Effector memory CD4-positive, alpha-beta T cell (primary cell): ENCODE measurements at regions not wholly inside any gene's neighbourhood (a gene's known extent, or its start where the extent isn't known, plus 50 kb on each side); places are given as distances from the start of the nearest gene placed in this dataset.
"Not testable (repeated sequence)": the region's sequence is repeated elsewhere in the genome, so short reads cannot be mapped to it uniquely, and the experiment has no call there.

Experiments
- DNase-seq, 3 donors: peaks; one replicate each; pipeline ENCODE4 v3.0.0-alpha.2; 2020
- H3K27ac ChIP-seq: 2 replicates; pipeline ENCODE4 v1.7.0; 2013; ENCODE audit warnings: mild to moderate bottlenecking, low read length, moderate library complexity; ENCODE audit not compliant: insufficient read depth, poor library complexity, severe bottlenecking
- H3K27me3 ChIP-seq: replicated peaks from 2 replicates; pipeline ENCODE4 v1.7.0; 2013; ENCODE audit warnings: mild to moderate bottlenecking, low read length; ENCODE audit not compliant: insufficient read depth, control insufficient read depth, poor library complexity, severe bottlenecking
- H3K36me3 ChIP-seq: 2 replicates; pipeline ENCODE4 v1.7.0; 2013; ENCODE audit warnings: mild to moderate bottlenecking, low read length, moderate library complexity; ENCODE audit not compliant: control insufficient read depth, insufficient read depth
- H3K4me1 ChIP-seq: 2 replicates; pipeline ENCODE4 v1.7.0; 2013; ENCODE audit warnings: low read length, mild to moderate bottlenecking; ENCODE audit not compliant: control insufficient read depth, insufficient read depth, poor library complexity, severe bottlenecking
- H3K4me3 ChIP-seq: 2 replicates; pipeline ENCODE4 v1.7.0; 2013; ENCODE audit warnings: low read length, low read depth, mild to moderate bottlenecking; ENCODE audit not compliant: insufficient read depth, poor library complexity, severe bottlenecking
- H3K9me3 ChIP-seq: 2 replicates; pipeline ENCODE4 v1.7.0; 2013; ENCODE audit warnings: mild to moderate bottlenecking, low read length, moderate library complexity; ENCODE audit not compliant: control insufficient read depth

GRCh38 chr1:228842094-228842775, 107.0 kb downstream of the RHOU start:
- H3K27ac ChIP-seq: no peak overlapping the region
- no peaks in the 10 kb centered on the region for H3K36me3 ChIP-seq
- no peaks in the 10 kb centered on the region for H3K27me3 ChIP-seq
- no peak for DNase-seq
- H3K4me3 ChIP-seq: no peak overlapping the region
- no peaks in the 10 kb centered on the region for H3K4me1 ChIP-seq
- H3K9me3 ChIP-seq: no peaks in the 10 kb centered on the region

- Histone ChIP-seq H3K9me3 (no peaks in the 10 kb centered on the region), H3K4me1 (no peaks in the 10 kb centered on the region), H3K27me3 (no peaks in the 10 kb centered on the region), H3K4me3 (no peak overlapping the region), H3K27ac (no peak overlapping the region), H3K36me3 (no peaks in the 10 kb centered on the region)
- DNase-seq: no peak
Observed at GRCh38 chr1:228845101-228845500, 109.8 kb downstream of the RHOU start.

GRCh38 chr1:228846952-228847351, 111.7 kb downstream of the RHOU start:
- no peak for DNase-seq
- Histone ChIP-seq H3K4me3 (no peak overlapping the region), H3K27me3 (no peaks in the 10 kb centered on the region), H3K4me1 (no peaks in the 10 kb centered on the region), H3K27ac (no peak overlapping the region), H3K36me3 (no peaks in the 10 kb centered on the region), H3K9me3 (no peaks in the 10 kb centered on the region)

- not testable (repeated sequence) for H3K9me3 ChIP-seq, H3K36me3 ChIP-seq, H3K27me3 ChIP-seq, H3K27ac ChIP-seq, H3K4me3 ChIP-seq, DNase-seq, H3K4me1 ChIP-seq
Observed at GRCh38 chr1:228847451-228847850, 112.2 kb downstream of the RHOU start.

GRCh38 chr1:228848406-228848805, 113.1 kb downstream of the RHOU start:
- Histone ChIP-seq H3K9me3 (no peaks in the 10 kb centered on the region), H3K36me3 (no peaks in the 10 kb centered on the region), H3K27me3 (no peaks in the 10 kb centered on the region), H3K4me1 (no peaks in the 10 kb centered on the region), H3K4me3 (no peak overlapping the region), H3K27ac (no peak overlapping the region)
- DNase-seq: no peak

GRCh38 chr1:228849011-228849541, 113.8 kb downstream of the RHOU start:
- no peak for DNase-seq
- no peak overlapping the region for H3K27ac ChIP-seq
- no peaks in the 10 kb centered on the region for H3K27me3 ChIP-seq
- no peaks in the 10 kb centered on the region for H3K4me1 ChIP-seq
- H3K9me3 ChIP-seq: no peaks in the 10 kb centered on the region
- no peaks in the 10 kb centered on the region for H3K36me3 ChIP-seq
- no peak overlapping the region for H3K4me3 ChIP-seq

- H3K27me3 ChIP-seq: no peaks in the 10 kb centered on the region
- H3K4me3 ChIP-seq: no peak overlapping the region
- DNase-seq: no peak
- no peak overlapping the region for H3K27ac ChIP-seq
- no peaks in the 10 kb centered on the region for H3K4me1 ChIP-seq
- no peaks in the 10 kb centered on the region for H3K9me3 ChIP-seq
- no peaks in the 10 kb centered on the region for H3K36me3 ChIP-seq
Observed at GRCh38 chr1:228850141-228851100, 115.1 kb downstream of the RHOU start.

DNA sequence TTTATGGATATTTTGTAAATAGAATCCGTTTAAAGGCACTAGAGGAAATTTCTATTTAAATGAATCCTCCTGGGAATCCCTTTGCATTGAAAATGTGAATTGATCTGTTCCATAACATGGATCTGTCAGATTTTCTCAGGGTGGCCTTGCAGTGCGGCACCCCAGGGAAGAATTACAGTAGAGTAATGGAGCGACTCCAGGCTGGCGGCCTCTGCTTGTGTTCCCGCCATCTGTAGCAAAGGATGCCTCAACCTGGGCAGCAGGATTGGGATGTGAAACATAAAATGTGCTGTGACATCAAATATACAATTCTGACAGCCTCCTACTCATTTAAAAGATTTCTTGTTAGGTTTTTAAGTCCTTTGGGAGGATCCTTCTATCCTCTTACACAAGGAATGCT, 115.9 kb downstream of the RHOU start:
- Histone ChIP-seq H3K27ac (no peak overlapping the region), H3K27me3 (no peaks in the 10 kb centered on the region), H3K9me3 (no peaks in the 10 kb centered on the region), H3K4me1 (no peaks in the 10 kb centered on the region), H3K4me3 (no peak overlapping the region), H3K36me3 (no peaks in the 10 kb centered on the region)
- DNase-seq: no peak

DNA sequence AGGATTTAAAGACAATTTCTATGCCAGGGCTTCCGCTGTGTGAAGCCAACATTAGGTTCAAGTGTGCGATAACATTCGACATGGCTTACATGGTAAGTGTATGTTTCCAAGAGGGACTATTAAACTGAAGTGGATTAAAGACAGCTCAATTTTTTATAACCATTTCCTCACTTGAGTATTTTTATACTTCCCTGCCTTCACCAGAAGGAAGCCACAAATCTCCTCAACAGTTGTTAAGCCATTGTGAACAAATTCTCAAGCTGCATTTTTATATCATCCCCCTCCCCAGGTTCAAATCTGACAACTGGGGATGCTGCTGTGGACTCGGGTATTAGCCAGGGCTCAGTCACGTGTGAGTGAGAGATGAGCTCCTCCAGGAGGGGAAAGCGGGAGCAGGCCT, 116.3 kb downstream of the RHOU start:
- H3K9me3 ChIP-seq: no peaks in the 10 kb centered on the region
- no peak overlapping the region for H3K27ac ChIP-seq
- H3K4me1 ChIP-seq: no peaks in the 10 kb centered on the region
- no peak overlapping the region for H3K4me3 ChIP-seq
- no peaks in the 10 kb centered on the region for H3K27me3 ChIP-seq
- DNase-seq: no peak
- H3K36me3 ChIP-seq: no peaks in the 10 kb centered on the region

DNA sequence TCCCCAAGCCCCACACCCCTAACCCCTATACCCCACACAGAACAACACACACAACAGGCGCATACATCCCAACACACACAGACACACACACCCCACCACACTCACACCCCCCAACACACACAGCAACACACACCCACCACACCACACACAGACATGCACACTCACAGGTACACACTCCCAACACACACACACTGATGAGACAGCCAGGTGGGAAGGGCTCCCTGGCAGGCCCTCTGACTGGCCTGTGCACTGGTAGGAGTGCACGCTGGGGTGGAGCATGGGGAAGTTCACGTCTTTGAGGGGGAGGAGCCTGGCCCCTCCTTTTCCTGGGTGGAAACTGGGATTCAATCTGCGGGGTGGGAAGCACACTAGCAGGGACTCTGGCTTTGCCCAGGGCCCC, 116.7 kb downstream of the RHOU start:
- no peaks in the 10 kb centered on the region for H3K9me3 ChIP-seq
- no peak overlapping the region for H3K4me3 ChIP-seq
- no peak overlapping the region for H3K27ac ChIP-seq
- H3K36me3 ChIP-seq: no peaks in the 10 kb centered on the region
- DNase-seq: no peak
- no peaks in the 10 kb centered on the region for H3K27me3 ChIP-seq
- H3K4me1 ChIP-seq: no peaks in the 10 kb centered on the region
